H1 (cell line): ENCODE measurements at regions not wholly inside any gene's neighbourhood (a gene's known extent, or its start where the extent isn't known, plus 50 kb on each side); places are given as distances from the start of the nearest gene placed in this dataset.

Source experiments
- CTCF ChIA-PET: fragments of 300-600 bp; sonication (Branson Sonifier 250); formaldehyde crosslinking; loops from one replicate; lab custom pipeline; 2021; ENCODE audit not compliant: partially characterized antibody; lab: Charles Lee
- POLR2A ChIA-PET: fragments of 300-600 bp; sonication (Branson Sonifier 250); formaldehyde crosslinking; loops from one replicate; lab custom pipeline; 2021; ENCODE audit warnings: inconsistent platforms; ENCODE audit not compliant: partially characterized antibody; lab: Charles Lee
- DNase-seq, 2 experiments: peaks; one replicate each; pipeline versions ENCODE4 v3.0.0 to v3.0.0-alpha.2; 2010 to 2022; ENCODE audit warnings: low spot score in 2 of 2, low read depth in 1 of 2, mixed read lengths in 1 of 2
- FAIRE-seq: peaks from 2 replicates; lab custom pipeline; 2011; peaks lifted over from hg19 to GRCh38; lab: Jason Lieb, UNC
- H2AFZ ChIP-seq: 2 replicates; pipeline ENCODE4 v1.8.1; 2012; ENCODE audit warnings: low read length, inconsistent platforms
- H2AK5ac ChIP-seq: 2 replicates; pipeline ENCODE4 v1.6.1; 2013; ENCODE audit warnings: low read depth, low read length
- H2BK120ac ChIP-seq: replicated peaks from 2 replicates; pipeline ENCODE3; 2013; ENCODE audit warnings: low read depth, low read length, inconsistent platforms
- H2BK12ac ChIP-seq: 2 replicates; pipeline ENCODE4 v1.6.1; 2013; ENCODE audit warnings: low read depth, low read length
- H2BK15ac ChIP-seq: 2 replicates; pipeline ENCODE4 v1.6.1; 2013; ENCODE audit warnings: low read length
- H2BK20ac ChIP-seq: 2 replicates; pipeline ENCODE4 v1.6.1; 2013; ENCODE audit warnings: low read length
- H2BK5ac ChIP-seq: 2 replicates; pipeline ENCODE4 v1.6.1; 2013; ENCODE audit warnings: low read depth, low read length
- H3K14ac ChIP-seq: 2 replicates; pipeline ENCODE4 v1.6.1; 2013; ENCODE audit warnings: inconsistent platforms; ENCODE audit not compliant: insufficient read length
- H3K18ac ChIP-seq: 2 replicates; pipeline ENCODE4 v1.6.1; 2013; ENCODE audit warnings: low read length; ENCODE audit errors: extremely low read depth
- H3K23ac ChIP-seq: 2 replicates; pipeline ENCODE4 v1.6.1; 2013; ENCODE audit warnings: inconsistent platforms; ENCODE audit not compliant: insufficient read length
- H3K23me2 ChIP-seq: 2 replicates; pipeline ENCODE4 v1.6.1; 2013; ENCODE audit warnings: low read depth, low read length
- H3K27ac ChIP-seq: 2 replicates; pipeline ENCODE4 v1.6.1; 2011; ENCODE audit warnings: low read depth, low read length, inconsistent platforms
- H3K27me3 ChIP-seq, 4 experiments: replicated peaks in 1 of 4; 1 replicate in 1 of 4; 2 replicates in 3 of 4; pipeline versions ENCODE4 v1.6.1 to v1.8.1; 2011 to 2013; ENCODE audit warnings: low read length in 3 of 4, mild to moderate bottlenecking in 3 of 4, inconsistent platforms in 2 of 4, mixed read lengths in 2 of 4, moderate library complexity in 1 of 4; ENCODE audit not compliant: control insufficient read depth in 3 of 4, insufficient read depth in 3 of 4; ENCODE audit errors: extremely low read depth in 1 of 4
- H3K36me3 ChIP-seq, 4 experiments: 2 replicates each; pipeline versions ENCODE4 v1.6.1 to v1.8.1; 2011 to 2013; ENCODE audit warnings: mild to moderate bottlenecking in 4 of 4, low read length in 3 of 4, moderate library complexity in 2 of 4, control low read depth in 1 of 4, inconsistent platforms in 1 of 4; ENCODE audit not compliant: insufficient read depth in 4 of 4, control insufficient read depth in 2 of 4
- H3K4ac ChIP-seq: replicated peaks from 2 replicates; pipeline ENCODE3; 2013; ENCODE audit warnings: low read length, low read depth, mixed read lengths, inconsistent platforms; ENCODE audit not compliant: insufficient read length
- H3K4me1 ChIP-seq, 4 experiments: replicated peaks in 1 of 4; 1 replicate in 1 of 4; 2 replicates in 3 of 4; pipeline versions ENCODE4 v1.6.1 to v1.8.1; 2011 to 2013; ENCODE audit warnings: low read length in 3 of 4, inconsistent platforms in 2 of 4, mixed read lengths in 1 of 4; ENCODE audit not compliant: insufficient read depth in 4 of 4, control insufficient read depth in 3 of 4
- H3K4me2 ChIP-seq, 2 experiments: 2 replicates each; pipeline versions ENCODE4 v1.6.1 to v1.8.1; 2011 to 2013; ENCODE audit warnings: low read depth in 2 of 2, low read length in 2 of 2, control low read depth in 1 of 2, inconsistent platforms in 1 of 2, mild to moderate bottlenecking in 1 of 2; ENCODE audit not compliant: insufficient read depth in 1 of 2
- H3K4me3 ChIP-seq, 4 experiments: fragments of 200-600, 300-600 bp in 1 of 4; sonication (generic), shearing (Covaris generic), sonication (Bioruptor Twin) in 1 of 4; 2 replicates each; pipeline versions ENCODE4 v1.5.1 to v1.8.1; 2011 to 2016; ENCODE audit warnings: low read length in 4 of 4, low read depth in 3 of 4, control low read depth in 2 of 4, inconsistent platforms in 2 of 4, mild to moderate bottlenecking in 2 of 4, mixed read lengths in 1 of 4, moderate library complexity in 1 of 4; ENCODE audit not compliant: insufficient read depth in 2 of 4; ENCODE audit errors: extremely low read depth in 1 of 4
- H3K56ac ChIP-seq: replicated peaks from 2 replicates; pipeline ENCODE3; 2013; ENCODE audit warnings: low read depth, mild to moderate bottlenecking, mixed read lengths, low read length, inconsistent platforms; ENCODE audit not compliant: insufficient read length
- H3K79me1 ChIP-seq: 2 replicates; pipeline ENCODE4 v1.6.1; 2013; ENCODE audit warnings: low read depth, low read length, control low read depth
- H3K79me2 ChIP-seq, 2 experiments: 2 replicates each; pipeline versions ENCODE4 v1.6.1 to v1.8.1; 2012 to 2013; ENCODE audit warnings: low read length in 2 of 2, mild to moderate bottlenecking in 2 of 2, inconsistent platforms in 1 of 2; ENCODE audit not compliant: insufficient read depth in 2 of 2, control insufficient read depth in 1 of 2
- H3K9ac ChIP-seq, 4 experiments: replicated peaks in 1 of 4; 1 replicate in 1 of 4; 2 replicates in 3 of 4; pipeline versions ENCODE4 v1.6.1 to v1.8.1; 2011 to 2013; ENCODE audit warnings: low read depth in 3 of 4, low read length in 3 of 4, control low read depth in 2 of 4, mild to moderate bottlenecking in 2 of 4, moderate library complexity in 2 of 4, inconsistent platforms in 1 of 4; ENCODE audit errors: extremely low read depth in 1 of 4
- H3K9me3 ChIP-seq, 2 experiments: 2 replicates each; pipeline versions ENCODE4 v1.6.1 to v1.8.1; 2012 to 2013; ENCODE audit warnings: mild to moderate bottlenecking in 2 of 2, moderate library complexity in 2 of 2, control low read depth in 1 of 2, inconsistent platforms in 1 of 2, low read depth in 1 of 2, low read length in 1 of 2, mixed read lengths in 1 of 2; ENCODE audit not compliant: insufficient read depth in 2 of 2
- H4K20me1 ChIP-seq, 2 experiments: replicated peaks in 1 of 2; 2 replicates each; pipeline versions ENCODE3 to v1.8.1; 2011 to 2013; ENCODE audit warnings: inconsistent platforms in 2 of 2, low read length in 2 of 2, mild to moderate bottlenecking in 1 of 2; ENCODE audit not compliant: insufficient read depth in 2 of 2, control insufficient read depth in 1 of 2
- H4K5ac ChIP-seq: 2 replicates; pipeline ENCODE4 v1.6.1; 2013; ENCODE audit warnings: low read length, low read depth, mixed read lengths, inconsistent platforms; ENCODE audit not compliant: insufficient read length
- H4K8ac ChIP-seq: 2 replicates; pipeline ENCODE4 v1.8.0; 2013; ENCODE audit warnings: mild to moderate bottlenecking, moderate library complexity, low read length, inconsistent platforms; ENCODE audit not compliant: insufficient read depth; ENCODE audit errors: extremely low read depth
- H4K91ac ChIP-seq: replicated peaks from 2 replicates; pipeline ENCODE3; 2013; ENCODE audit warnings: low read length, mixed read lengths, inconsistent platforms; ENCODE audit not compliant: insufficient read length
- EZH2 ChIP-seq: fragments of 200-600 bp; sonication (generic); IDR thresholded peaks from 2 replicates; pipeline ENCODE4 v1.7.1; 2012; ENCODE audit warnings: low read depth, mild to moderate bottlenecking, moderate library complexity, low read length, inconsistent platforms; ENCODE audit not compliant: severe bottlenecking
- KDM5A ChIP-seq: fragments of 200-600 bp; IDR thresholded peaks from 2 replicates; pipeline ENCODE4 v1.7.1; 2012; ENCODE audit warnings: mild to moderate bottlenecking, low read length, inconsistent platforms, mixed read lengths
- SP2 ChIP-seq: IDR thresholded peaks from 2 replicates; pipeline ENCODE4 v1.6.1; 2012; ENCODE audit warnings: mild to moderate bottlenecking, low read length, inconsistent platforms
- YY1 ChIP-seq: IDR thresholded peaks from 2 replicates; pipeline ENCODE4 v1.6.1; 2011; ENCODE audit warnings: low read depth, mild to moderate bottlenecking, low read length
- WGBS, 2 experiments: shearing (Covaris generic) in 1 of 2; methylation state at CpG; one replicate each; pipeline versions ENCODE4 v1.1.6 to v1.1.7; 2013 to 2015; ENCODE audit warnings: low lambda C conversion rate in 2 of 2, mixed read lengths in 2 of 2, inconsistent platforms in 1 of 2, low coverage in 1 of 2, missing lambda C conversion rate in 1 of 2; ENCODE audit not compliant: insufficient replicate concordance in 2 of 2, insufficient coverage in 1 of 2, insufficient read length in 1 of 2; ENCODE audit errors: extremely low coverage in 1 of 2, missing lambda C conversion rate in 1 of 2; 5-methylcytosine and 5-hydroxymethylcytosine counted together

DNA sequence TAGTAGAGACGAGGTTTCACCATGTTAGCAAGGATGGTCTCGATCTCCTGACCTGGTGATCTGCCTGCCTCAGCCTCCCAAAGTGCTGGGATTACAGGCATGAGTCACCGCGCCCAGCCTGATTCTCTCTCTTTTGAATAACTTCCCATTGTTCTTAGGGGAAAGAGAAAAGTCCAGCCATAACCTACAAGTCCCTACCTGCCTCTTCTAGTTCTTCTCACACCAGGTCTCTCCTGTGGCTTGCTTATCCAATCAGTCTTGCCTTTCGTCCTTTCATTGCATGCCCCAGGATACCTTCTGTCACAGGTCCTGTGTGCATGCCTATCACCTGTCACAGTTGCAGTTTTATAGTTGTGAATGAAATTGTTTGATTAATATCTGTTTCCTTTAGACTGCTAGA lies 148.1 kb downstream of the SLC4A3 start:
- H3K79me2 ChIP-seq: no peaks in the 10 kb centered on the region
- H3K27me3 ChIP-seq: no peaks in the 10 kb centered on the region
- H3K4ac ChIP-seq: no peak overlapping the region
- H3K9me3 ChIP-seq: no peaks in the 10 kb centered on the region
- ChIA-PET POLR2A (no interaction called here), CTCF (interaction anchor here (0.7 to 1.0 kb wide), 2 partner anchors 11 to 150 kb away, joined by 3 to 4 read pairs; no protein-coding TSS in a partner anchor)
- H3K14ac ChIP-seq: no peak overlapping the region
- H3K4me1 ChIP-seq: no peaks in the 10 kb centered on the region
- TF ChIP-seq KDM5A (no peak), EZH2 (no peak), YY1 (no peak), SP2 (no peak)
- no peaks in the 10 kb centered on the region for H3K36me3 ChIP-seq
- no peak overlapping the region for H3K4me2 ChIP-seq
- 81% methylated on average over 5 of the region's 5 CpGs; no CpG with 5 or more reads in 1 of the 2 experiments for WGBS, 2 experiments
- H3K4me3 ChIP-seq: no peak overlapping the region
- H2BK120ac ChIP-seq: no peak overlapping the region
- no peak overlapping the region for H2BK12ac ChIP-seq
- H3K9ac ChIP-seq: no peak overlapping the region
- no peak overlapping the region for H2AFZ ChIP-seq
- no peak overlapping the region for H2AK5ac ChIP-seq
- FAIRE-seq (no peak), DNase-seq (no peak)
- no peak overlapping the region for H3K23ac ChIP-seq
- no peak overlapping the region for H2BK20ac ChIP-seq
- H3K56ac ChIP-seq: no peak overlapping the region
- no peaks in the 10 kb centered on the region for H4K20me1 ChIP-seq
- H4K5ac ChIP-seq: no peak overlapping the region
- no peaks in the 10 kb centered on the region for H3K23me2 ChIP-seq
- H3K27ac ChIP-seq: no peak overlapping the region
- no peak overlapping the region for H2BK15ac ChIP-seq
- no peak overlapping the region for H3K18ac ChIP-seq
- no peak overlapping the region for H4K91ac ChIP-seq
- H2BK5ac ChIP-seq: no peak overlapping the region
- H4K8ac ChIP-seq: no peak overlapping the region
- no peaks in the 10 kb centered on the region for H3K79me1 ChIP-seq
